ENCODE measurements at regions not wholly inside any gene's neighbourhood (a gene's known extent, or its start where the extent isn't known, plus 50 kb on each side); places are given as distances from the start of the nearest gene placed in this dataset.

- no peak for TF ChIP-seq CTCF (IDR thresholded peaks at IDR 0.05)
- TF ChIP-seq POLR2A (IDR thresholded peaks at IDR 0.05), result no peak
- TF ChIP-seq POLR2AphosphoS5 (IDR thresholded peaks at IDR 0.05; ENCODE audit: insufficient read depth in 1 of 2, low read depth in 1 of 2), result no peak
- H3K27me3 ChIP-seq, result no peaks in the 10 kb centered on the region
- no peaks in the 10 kb centered on the region for H3K9me3 ChIP-seq
- no peak overlapping the region for H3K27ac ChIP-seq
- H3K36me3 ChIP-seq, result no peaks in the 10 kb centered on the region
- intact Hi-C loops (cut with DNase I), result no loop called here
- no peaks in the 10 kb centered on the region for H3K4me1 ChIP-seq
- H3K4me3 ChIP-seq, result no peak overlapping the region
- no peak for DNase-seq (ENCODE audit: extremely low spot score in 2 of 2)
These were observed 55.1 kb downstream of the SOX9 start for GRCh38 chr17:72175787-72176515.

DNA sequence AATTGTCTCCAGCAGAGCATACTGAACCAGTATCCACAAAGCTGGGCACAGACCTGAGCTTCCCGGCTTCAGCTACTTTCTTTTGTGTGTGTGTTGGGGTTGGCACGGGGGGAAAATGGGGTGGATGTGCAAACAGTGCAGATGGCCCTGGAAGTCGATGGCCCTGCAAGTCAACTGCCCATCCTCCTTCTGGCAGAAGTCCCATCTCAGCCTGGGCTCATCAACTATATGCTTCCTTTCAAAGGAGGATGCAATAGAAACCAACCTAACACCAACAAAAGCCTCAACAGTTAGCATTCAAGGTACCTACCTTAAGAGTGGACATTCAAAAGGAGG is 55.7 kb downstream of the SOX9 start:
- H3K27ac ChIP-seq, result no peak overlapping the region
- TF ChIP-seq CTCF (IDR thresholded peaks at IDR 0.05) (no peak), POLR2A (IDR thresholded peaks at IDR 0.05) (no peak), POLR2AphosphoS5 (IDR thresholded peaks at IDR 0.05; ENCODE audit: insufficient read depth in 1 of 2, low read depth in 1 of 2) (no peak)
- no peak for DNase-seq (ENCODE audit: extremely low spot score in 2 of 2)
- H3K36me3 ChIP-seq, result no peaks in the 10 kb centered on the region
- H3K4me1 ChIP-seq, result no peaks in the 10 kb centered on the region
- H3K27me3 ChIP-seq, result no peaks in the 10 kb centered on the region
- H3K9me3 ChIP-seq, result no peaks in the 10 kb centered on the region
- intact Hi-C loops (cut with DNase I), result no loop called here
- no peak overlapping the region for H3K4me3 ChIP-seq

- Histone ChIP-seq H3K36me3 (no peaks in the 10 kb centered on the region), H3K27ac (no peak overlapping the region), H3K4me3 (no peak overlapping the region), H3K4me1 (no peaks in the 10 kb centered on the region), H3K9me3 (no peaks in the 10 kb centered on the region), H3K27me3 (no peaks in the 10 kb centered on the region)
- DNase-seq (ENCODE audit: extremely low spot score in 2 of 2), result no peak
- TF ChIP-seq POLR2AphosphoS5 (IDR thresholded peaks at IDR 0.05; ENCODE audit: insufficient read depth in 1 of 2, low read depth in 1 of 2), result no peak
- TF ChIP-seq POLR2A (IDR thresholded peaks at IDR 0.05), result no peak
- TF ChIP-seq CTCF (IDR thresholded peaks at IDR 0.05), result no peak
- intact Hi-C loops (cut with DNase I), result no loop called here
These were observed 56.3 kb downstream of the SOX9 start for GRCh38 chr17:72176951-72177660.

DNA sequence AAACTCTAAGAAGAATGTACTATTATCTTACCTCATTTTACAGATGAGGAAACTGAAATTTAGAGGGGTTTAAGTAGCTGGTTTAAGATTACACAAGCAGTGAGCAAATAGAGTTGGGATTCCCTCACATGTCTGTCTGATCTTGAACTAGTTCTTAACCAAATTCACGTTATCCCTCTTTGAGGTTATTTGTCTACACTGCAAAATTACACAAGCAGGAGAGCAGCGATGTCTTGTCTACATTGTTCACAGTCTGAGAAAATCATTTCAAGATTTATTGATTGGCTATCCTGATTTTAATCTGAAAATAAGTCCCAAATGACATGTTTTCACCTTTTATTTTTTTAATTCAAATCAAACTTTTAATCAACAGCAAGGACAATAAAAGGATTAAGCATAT is 56.9 kb downstream of the SOX9 start:
- intact Hi-C loops (cut with DNase I), result no loop called here

More for the DNA sequence above, 56.9 kb downstream of the SOX9 start:
- Histone ChIP-seq H3K36me3 (no peaks in the 10 kb centered on the region), H3K4me3 (no peak overlapping the region), H3K9me3 (no peaks in the 10 kb centered on the region), H3K27ac (no peak overlapping the region), H3K4me1 (no peaks in the 10 kb centered on the region), H3K27me3 (no peaks in the 10 kb centered on the region)
- no peak for DNase-seq (ENCODE audit: extremely low spot score in 2 of 2)
- TF ChIP-seq CTCF (IDR thresholded peaks at IDR 0.05) (no peak), POLR2AphosphoS5 (IDR thresholded peaks at IDR 0.05; ENCODE audit: insufficient read depth in 1 of 2, low read depth in 1 of 2) (no peak), POLR2A (IDR thresholded peaks at IDR 0.05) (no peak)

Data from vagina (tissue), 2 donors.